Tibial nerve (tissue), 3 donors: ENCODE measurements at regions not wholly inside any gene's neighbourhood (a gene's known extent, or its start where the extent isn't known, plus 50 kb on each side); places are given as distances from the start of the nearest gene placed in this dataset.

Experiments
- POLR2A ChIP-seq, 2 donors: fragments of 450-650 bp; IDR thresholded peaks; one replicate each; pipeline ENCODE4 v1.6.1; 2017; ENCODE audit warnings: antibody characterized with exemption in 2 of 2, mild to moderate bottlenecking in 2 of 2, moderate library complexity in 2 of 2
- TF ChIP-seq, protein P1 (sequence below), 5 experiments: fragments of 200-600 bp in 3 of 5; fragments of 450-650 bp in 2 of 5; sonication (generic) in 3 of 5; IDR thresholded peaks; one replicate each; pipeline ENCODE4 v1.5.1; 2016 to 2019; ENCODE audit warnings: antibody characterized with exemption in 5 of 5, mild to moderate bottlenecking in 3 of 5, moderate library complexity in 2 of 5

DNA sequence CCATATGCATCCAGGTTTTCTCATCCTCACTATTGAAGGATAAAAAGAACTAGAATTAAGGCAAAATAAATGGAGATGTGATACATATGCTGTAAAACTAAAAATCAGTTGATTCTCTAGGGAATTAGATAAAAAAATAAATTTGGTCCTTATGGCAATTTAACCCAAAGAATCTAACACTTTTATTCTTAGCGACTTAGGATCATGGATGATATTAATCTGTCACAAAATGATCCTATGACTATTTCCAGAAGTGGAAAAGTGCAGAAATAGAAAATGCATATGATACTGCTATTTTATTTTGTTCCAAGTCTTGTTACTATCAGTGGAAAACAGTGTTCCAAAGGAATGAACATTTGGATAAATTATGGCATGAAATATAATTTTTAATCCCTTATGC lies 746.3 kb downstream of the ROBO2 start:
- TF ChIP-seq, protein P1, sequence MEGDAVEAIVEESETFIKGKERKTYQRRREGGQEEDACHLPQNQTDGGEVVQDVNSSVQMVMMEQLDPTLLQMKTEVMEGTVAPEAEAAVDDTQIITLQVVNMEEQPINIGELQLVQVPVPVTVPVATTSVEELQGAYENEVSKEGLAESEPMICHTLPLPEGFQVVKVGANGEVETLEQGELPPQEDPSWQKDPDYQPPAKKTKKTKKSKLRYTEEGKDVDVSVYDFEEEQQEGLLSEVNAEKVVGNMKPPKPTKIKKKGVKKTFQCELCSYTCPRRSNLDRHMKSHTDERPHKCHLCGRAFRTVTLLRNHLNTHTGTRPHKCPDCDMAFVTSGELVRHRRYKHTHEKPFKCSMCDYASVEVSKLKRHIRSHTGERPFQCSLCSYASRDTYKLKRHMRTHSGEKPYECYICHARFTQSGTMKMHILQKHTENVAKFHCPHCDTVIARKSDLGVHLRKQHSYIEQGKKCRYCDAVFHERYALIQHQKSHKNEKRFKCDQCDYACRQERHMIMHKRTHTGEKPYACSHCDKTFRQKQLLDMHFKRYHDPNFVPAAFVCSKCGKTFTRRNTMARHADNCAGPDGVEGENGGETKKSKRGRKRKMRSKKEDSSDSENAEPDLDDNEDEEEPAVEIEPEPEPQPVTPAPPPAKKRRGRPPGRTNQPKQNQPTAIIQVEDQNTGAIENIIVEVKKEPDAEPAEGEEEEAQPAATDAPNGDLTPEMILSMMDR (IDR thresholded peaks at IDR 0.05): no peak
- no peak for TF ChIP-seq POLR2A (IDR thresholded peaks at IDR 0.05)
